Immature natural killer cell (primary cell): ENCODE measurements at regions not wholly inside any gene's neighbourhood (a gene's known extent, or its start where the extent isn't known, plus 50 kb on each side); places are given as distances from the start of the nearest gene placed in this dataset.
"Not testable (repeated sequence)": the region's sequence is repeated elsewhere in the genome, so short reads cannot be mapped to it uniquely, and the experiment has no call there.

ENCODE experiments used
- DNase-seq, 3 donors: peaks; one replicate each; pipeline ENCODE4 v3.0.0; 2022; ENCODE audit warnings: mixed read lengths in 1 of 3
- H3K27ac Mint-ChIP-seq, 6 donors: one replicate each; pipeline ENCODE4 v1.8.0; 2020; ENCODE audit warnings: mixed read lengths in 6 of 6, mild to moderate bottlenecking in 5 of 6, inconsistent platforms in 4 of 6, moderate library complexity in 3 of 6
- H3K27me3 Mint-ChIP-seq, 3 donors: one replicate each; pipeline ENCODE4 v1.8.0; 2020 to 2021; ENCODE audit warnings: low read depth in 3 of 3, mild to moderate bottlenecking in 3 of 3, mixed read lengths in 3 of 3, moderate library complexity in 3 of 3, inconsistent platforms in 1 of 3
- H3K36me3 Mint-ChIP-seq, 3 donors: one replicate each; pipeline ENCODE4 v1.8.0; 2020; ENCODE audit warnings: mixed read lengths in 3 of 3, inconsistent platforms in 2 of 3, mild to moderate bottlenecking in 2 of 3
- H3K4me1 Mint-ChIP-seq, 2 donors: one replicate each; pipeline ENCODE4 v1.8.0; 2020; ENCODE audit warnings: inconsistent platforms in 2 of 2, mild to moderate bottlenecking in 2 of 2, mixed read lengths in 2 of 2, moderate library complexity in 1 of 2
- H3K4me3 Mint-ChIP-seq, 5 donors: one replicate each; pipeline ENCODE4 v1.8.0; 2020; ENCODE audit warnings: mild to moderate bottlenecking in 5 of 5, mixed read lengths in 5 of 5, inconsistent platforms in 3 of 5, moderate library complexity in 3 of 5
- H3K9me3 Mint-ChIP-seq, 6 donors: one replicate each; pipeline ENCODE4 v1.8.0; 2020; ENCODE audit warnings: mild to moderate bottlenecking in 6 of 6, mixed read lengths in 6 of 6, inconsistent platforms in 4 of 6, moderate library complexity in 3 of 6

DNA sequence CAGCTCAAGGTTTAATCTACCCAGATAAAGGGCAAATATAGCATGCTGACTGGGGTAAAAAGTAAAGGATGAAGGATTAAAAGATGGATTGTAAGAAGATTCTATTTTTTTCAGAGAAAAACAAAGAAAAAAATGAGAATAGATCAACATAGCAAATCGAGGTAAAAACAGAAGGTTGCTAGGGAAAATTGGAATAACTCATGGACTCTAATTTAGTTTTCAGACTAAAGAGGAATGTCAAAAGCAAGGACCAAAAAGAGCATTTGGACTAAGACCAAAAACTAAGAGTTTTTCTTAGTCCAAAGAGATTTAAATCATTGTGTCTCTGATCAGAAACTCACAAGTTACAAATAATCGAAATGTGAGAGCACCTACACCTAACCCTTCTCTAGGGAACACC is 250.7 kb upstream of the PTPRD start:
- Mint-ChIP-seq H3K27ac (no peak overlapping the region), H3K36me3 (no peaks in the 10 kb centered on the region)

DNA sequence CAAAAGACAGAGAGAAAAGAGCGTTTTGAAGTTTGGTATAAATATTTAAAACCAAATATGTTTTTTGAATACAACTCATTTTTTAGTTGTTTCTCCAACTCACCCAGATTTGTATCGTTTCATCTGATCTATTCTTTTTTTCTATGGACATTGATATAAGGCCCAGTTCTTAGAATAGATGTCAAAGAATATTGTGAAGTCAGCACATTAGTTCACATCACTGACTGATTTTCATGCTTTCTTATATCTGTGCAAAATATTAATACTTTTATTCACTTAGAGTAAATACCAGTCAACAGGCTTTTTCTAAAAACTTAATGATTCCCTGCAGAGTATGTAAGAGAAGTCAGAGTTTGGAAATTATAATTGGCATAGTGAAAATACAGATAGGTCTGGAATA is 254.4 kb upstream of the PTPRD start:
- Mint-ChIP-seq H3K27ac (no peak overlapping the region), H3K27me3 (no peaks in the 10 kb centered on the region), H3K36me3 (no peaks in the 10 kb centered on the region)

More for the DNA sequence above, 250.7 kb upstream of the PTPRD start:
- Mint-ChIP-seq H3K9me3 (peaks cover 4 to 29% (median 21%) of the 10 kb centered on the region in 6 donors), H3K27me3 (peaks cover 0 to 3% (median 0%) of the 10 kb centered on the region in 3 donors), H3K4me3 (no peak overlapping the region), H3K4me1 (no peaks in the 10 kb centered on the region)
- no peak for DNase-seq

DNA sequence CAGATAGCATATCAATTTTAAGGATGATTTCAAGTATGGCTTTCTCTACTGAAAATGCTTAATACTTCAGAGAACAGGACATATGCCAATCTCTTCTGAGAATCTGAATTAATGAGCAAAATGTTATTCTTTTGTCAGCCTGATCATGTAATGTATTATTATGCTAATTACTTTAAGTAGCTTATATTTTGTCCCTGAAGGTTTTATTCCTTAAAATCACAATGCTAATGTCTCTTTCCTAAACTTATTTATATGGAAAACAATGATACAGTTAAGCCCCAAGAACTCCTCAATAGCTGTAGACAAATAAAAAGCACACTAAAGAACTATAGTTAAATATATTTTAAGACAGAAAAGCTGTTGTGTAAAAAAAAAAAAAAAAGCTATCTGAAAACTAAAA is 256.9 kb upstream of the PTPRD start:
- Mint-ChIP-seq H3K9me3 (peaks cover 7 to 56% (median 24%) of the 10 kb centered on the region in 6 donors), H3K4me3 (no peak overlapping the region), H3K4me1 (no peaks in the 10 kb centered on the region), H3K27ac (no peak overlapping the region), H3K36me3 (no peaks in the 10 kb centered on the region), H3K27me3 (no peaks in the 10 kb centered on the region)
- no peak for DNase-seq

More for the DNA sequence above, 254.4 kb upstream of the PTPRD start:
- Mint-ChIP-seq H3K4me1 (no peaks in the 10 kb centered on the region), H3K4me3 (no peak overlapping the region), H3K9me3 (peaks cover 7 to 39% (median 28%) of the 10 kb centered on the region in 6 donors)
- DNase-seq, result no peak

DNA sequence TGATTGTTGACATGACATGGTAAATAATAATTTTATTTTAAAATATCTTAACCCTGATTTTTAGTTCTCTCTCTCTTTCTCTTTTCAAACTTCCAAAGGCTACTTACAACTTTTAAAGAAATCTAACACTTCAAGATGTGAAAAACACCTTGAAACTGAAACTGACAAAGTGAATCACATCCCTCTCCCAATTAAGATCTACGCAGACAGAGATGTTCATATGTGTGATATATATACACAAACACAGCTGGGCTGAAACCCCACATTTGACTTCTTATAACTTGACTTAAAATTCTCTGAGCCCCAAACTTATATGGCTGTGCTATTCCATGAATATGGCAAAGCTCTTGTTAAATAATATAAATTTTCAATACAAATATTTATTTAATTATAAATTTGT is 261.2 kb upstream of the PTPRD start:
- DNase-seq, result no peak
- Mint-ChIP-seq H3K27ac (no peak overlapping the region), H3K4me3 (no peak overlapping the region), H3K9me3 (peaks cover 14 to 56% (median 39%) of the 10 kb centered on the region in 6 donors), H3K4me1 (no peaks in the 10 kb centered on the region), H3K27me3 (peaks cover 0 to 2% (median 0%) of the 10 kb centered on the region in 3 donors), H3K36me3 (no peaks in the 10 kb centered on the region)

DNA sequence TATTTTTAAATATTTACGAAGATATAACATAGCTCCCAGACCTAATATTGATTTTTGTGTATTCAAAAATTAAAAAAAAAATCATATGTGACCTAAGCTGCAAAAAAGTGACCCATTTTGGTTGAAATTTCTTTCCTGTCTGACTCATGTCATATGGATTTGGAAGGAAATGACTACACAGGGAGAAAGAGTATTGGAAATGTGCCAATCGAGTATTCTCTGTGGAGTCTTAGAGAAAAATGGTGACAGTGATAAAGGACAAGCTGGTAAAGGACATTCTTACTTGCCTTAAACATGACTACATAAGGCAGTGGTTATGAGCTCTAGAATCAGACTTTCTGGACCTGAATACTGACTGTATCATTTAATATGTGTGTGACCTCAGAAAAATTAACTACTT is 262.9 kb upstream of the PTPRD start:
- no peak for DNase-seq
- Mint-ChIP-seq H3K27me3 (peaks cover 0 to 2% (median 0%) of the 10 kb centered on the region in 3 donors), H3K27ac (no peak overlapping the region), H3K4me1 (no peaks in the 10 kb centered on the region), H3K4me3 (no peak overlapping the region), H3K9me3 (peaks cover 16 to 59% (median 43%) of the 10 kb centered on the region in 6 donors), H3K36me3 (peaks cover 0 to 2% (median 0%) of the 10 kb centered on the region in 3 donors)

DNA sequence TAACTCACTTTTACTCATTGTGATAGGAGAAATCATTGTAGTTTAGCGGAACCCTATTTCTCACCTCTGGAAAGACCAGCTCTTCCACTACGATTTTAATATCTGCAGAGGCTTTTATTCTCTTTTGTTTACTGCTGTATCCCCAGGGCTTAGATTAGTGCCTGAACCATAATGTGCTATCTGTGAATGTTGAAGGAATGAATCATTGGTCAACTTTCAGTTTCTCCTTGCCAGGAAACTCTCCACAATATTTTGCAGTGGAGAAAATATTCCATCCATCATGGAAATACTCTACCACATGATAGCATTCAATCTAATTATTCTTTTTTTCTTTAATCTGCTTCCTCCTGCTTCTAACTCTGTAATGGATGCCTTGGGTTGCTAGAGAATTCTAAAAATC is 263.5 kb upstream of the PTPRD start:
- DNase-seq, result no peak
- peaks cover 0 to 2% (median 0%) of the 10 kb centered on the region in 3 donors for H3K27me3 Mint-ChIP-seq
- H3K9me3 Mint-ChIP-seq, result peaks cover 16 to 59% (median 45%) of the 10 kb centered on the region in 6 donors
- H3K4me3 Mint-ChIP-seq, result no peak overlapping the region
- H3K36me3 Mint-ChIP-seq, result peaks cover 0 to 5% (median 0%) of the 10 kb centered on the region in 3 donors
- no peak overlapping the region for H3K27ac Mint-ChIP-seq
- H3K4me1 Mint-ChIP-seq, result no peaks in the 10 kb centered on the region

DNA sequence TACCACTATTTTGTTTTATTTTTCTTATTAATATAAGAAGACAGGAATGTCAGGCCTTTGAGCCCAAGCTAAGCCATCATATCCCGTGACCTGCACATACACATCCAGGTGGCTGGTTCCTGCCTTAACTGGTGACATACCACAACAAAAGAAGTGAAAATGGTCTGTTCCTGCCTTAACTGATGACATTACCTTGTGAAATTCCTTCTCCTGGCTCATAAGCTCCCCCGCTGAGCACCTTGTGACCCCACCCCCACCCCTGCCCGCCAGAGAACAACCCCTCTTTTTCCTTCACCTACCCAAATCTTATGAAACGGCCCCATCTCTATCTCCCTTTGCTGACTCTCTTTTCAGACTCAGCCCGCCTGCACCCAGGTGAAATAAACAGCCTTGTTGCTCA is 277.5 kb upstream of the PTPRD start:
- not testable (repeated sequence) for H3K27me3 Mint-ChIP-seq, H3K4me1 Mint-ChIP-seq, H3K27ac Mint-ChIP-seq, DNase-seq, H3K4me3 Mint-ChIP-seq, H3K36me3 Mint-ChIP-seq
- H3K9me3 Mint-ChIP-seq, result peaks cover 7 to 39% (median 22%) of the 10 kb centered on the region in 6 donors

DNA sequence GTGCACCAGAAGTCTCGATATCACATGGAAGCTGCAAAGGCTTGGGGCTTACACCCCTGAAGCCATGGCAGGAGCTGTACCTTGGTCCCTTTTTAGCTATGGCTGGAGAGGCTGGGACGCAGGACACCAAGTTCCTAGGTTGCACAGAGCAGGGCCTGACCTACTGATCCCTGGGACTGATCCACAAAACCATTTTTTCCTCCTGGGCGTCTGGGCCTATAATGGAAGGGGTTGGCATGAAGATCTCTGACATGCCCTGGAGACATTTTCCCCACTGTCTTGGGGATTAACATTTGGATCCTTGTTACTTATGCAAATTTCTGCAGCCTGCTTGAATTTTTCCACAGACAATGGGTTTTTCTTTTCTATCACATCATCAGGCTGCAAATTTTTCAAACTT is 286.7 kb upstream of the PTPRD start:
- Mint-ChIP-seq H3K4me1 (no peaks in the 10 kb centered on the region), H3K36me3 (no peaks in the 10 kb centered on the region), H3K27me3 (no peaks in the 10 kb centered on the region), H3K4me3 (no peak overlapping the region), H3K27ac (no peak overlapping the region), H3K9me3 (peaks cover 12 to 54% (median 39%) of the 10 kb centered on the region in 6 donors)
- no peak for DNase-seq

DNA sequence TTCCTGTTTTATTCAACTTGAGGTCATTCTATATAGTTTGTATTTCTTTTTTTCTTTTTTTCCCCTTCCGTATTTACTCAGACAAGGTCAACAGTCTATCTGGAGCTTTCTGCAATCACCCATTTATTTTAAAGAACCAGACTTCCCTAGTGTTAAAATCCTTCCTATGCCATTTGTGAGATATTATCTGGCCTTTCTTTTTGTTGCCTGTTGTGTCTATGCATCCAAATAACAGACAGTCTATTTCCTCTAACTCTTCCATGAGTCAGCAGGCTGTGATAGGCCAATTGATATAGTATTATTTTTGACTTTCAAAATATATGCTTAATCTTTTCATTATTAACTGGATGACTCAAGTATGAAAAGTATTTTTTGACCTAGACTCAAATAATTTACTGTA is 291.2 kb upstream of the PTPRD start:
- Mint-ChIP-seq H3K4me3 (no peak overlapping the region), H3K27ac (no peak overlapping the region), H3K9me3 (peaks cover 13 to 49% (median 38%) of the 10 kb centered on the region in 6 donors)

DNA sequence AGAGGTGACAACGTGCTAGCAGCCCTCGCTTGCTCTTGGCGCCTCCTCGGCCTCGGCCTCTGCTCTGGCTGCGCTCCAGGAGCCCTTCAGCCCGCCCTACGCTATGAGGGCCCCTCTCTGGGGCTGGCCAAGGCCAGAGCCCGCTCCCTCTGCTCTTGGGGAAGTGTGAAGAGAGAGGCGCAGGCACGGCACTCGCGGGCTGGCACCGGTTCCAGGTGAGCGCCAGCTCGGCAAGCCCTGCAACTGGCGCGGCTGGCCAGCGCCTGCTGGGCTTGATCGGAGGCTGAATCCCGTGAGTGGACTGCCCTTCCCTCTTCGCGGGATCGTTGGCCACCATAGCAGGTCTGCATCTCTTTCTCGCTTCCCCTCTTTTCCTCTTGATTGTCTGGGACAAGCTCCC is 298.0 kb upstream of the PTPRD start:
- Mint-ChIP-seq H3K4me3 (no peak overlapping the region), H3K27me3 (peaks cover 0 to 3% (median 0%) of the 10 kb centered on the region in 3 donors), H3K4me1 (no peaks in the 10 kb centered on the region), H3K9me3 (peaks cover 18 to 58% (median 31%) of the 10 kb centered on the region in 6 donors), H3K27ac (no peak overlapping the region), H3K36me3 (peaks cover 0 to 4% (median 0%) of the 10 kb centered on the region in 3 donors)
- no peak for DNase-seq

More for the DNA sequence above, 291.2 kb upstream of the PTPRD start:
- DNase-seq, result no peak
- Mint-ChIP-seq H3K27me3 (no peaks in the 10 kb centered on the region), H3K36me3 (no peaks in the 10 kb centered on the region), H3K4me1 (no peaks in the 10 kb centered on the region)

DNA sequence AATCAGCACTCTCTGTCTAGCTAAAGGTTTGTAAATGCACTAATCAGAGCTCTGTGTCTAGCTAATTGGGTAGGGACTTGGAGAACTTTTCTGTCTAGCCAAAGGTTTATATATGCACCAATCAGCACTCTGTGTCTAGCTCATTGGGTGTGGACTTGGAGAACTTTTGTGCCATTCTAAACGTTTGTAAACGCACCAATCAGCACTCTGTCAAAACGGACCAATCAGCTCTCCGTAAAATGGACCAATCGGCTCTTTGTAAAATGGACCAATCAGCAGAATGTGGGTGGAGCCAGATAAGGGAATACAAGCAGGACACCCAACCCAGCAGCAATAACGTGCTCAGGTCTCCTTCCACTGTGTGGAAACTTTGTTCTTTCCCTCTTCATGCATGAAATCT is 298.6 kb upstream of the PTPRD start:
- no peak overlapping the region for H3K4me3 Mint-ChIP-seq
- DNase-seq, result no peak
- peaks cover 18 to 57% (median 30%) of the 10 kb centered on the region in 6 donors for H3K9me3 Mint-ChIP-seq
- no peak overlapping the region for H3K27ac Mint-ChIP-seq
- H3K36me3 Mint-ChIP-seq, result peaks cover 0 to 4% (median 0%) of the 10 kb centered on the region in 3 donors
- no peaks in the 10 kb centered on the region for H3K4me1 Mint-ChIP-seq
- H3K27me3 Mint-ChIP-seq, result peaks cover 0 to 3% (median 0%) of the 10 kb centered on the region in 3 donors

DNA sequence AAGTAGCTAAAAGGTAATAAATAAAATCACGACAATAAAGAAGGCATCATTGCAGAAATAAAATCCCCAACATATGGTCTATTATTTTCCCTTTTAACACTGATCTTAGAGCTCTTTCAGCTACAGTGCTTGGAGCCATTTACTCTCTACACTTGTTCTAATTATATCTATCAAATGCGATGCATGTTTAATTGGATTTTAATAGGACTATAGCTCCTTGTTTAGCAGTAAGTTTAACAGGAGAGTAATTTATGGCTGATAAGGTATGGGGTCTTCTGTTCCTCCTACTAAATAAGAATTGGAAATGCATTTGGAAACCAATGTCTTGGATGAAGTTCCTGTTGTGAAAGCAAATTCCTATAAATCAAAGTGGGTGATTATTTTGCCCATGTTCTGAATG is 304.2 kb upstream of the PTPRD start:
- H3K4me3 Mint-ChIP-seq, result no peak overlapping the region
- H3K9me3 Mint-ChIP-seq, result peaks cover 6 to 44% (median 22%) of the 10 kb centered on the region in 6 donors
- DNase-seq, result no peak
- no peaks in the 10 kb centered on the region for H3K4me1 Mint-ChIP-seq
- H3K27ac Mint-ChIP-seq, result no peak overlapping the region
- peaks cover 0 to 3% (median 0%) of the 10 kb centered on the region in 3 donors for H3K27me3 Mint-ChIP-seq
- peaks cover 0 to 4% (median 3%) of the 10 kb centered on the region in 3 donors for H3K36me3 Mint-ChIP-seq

DNA sequence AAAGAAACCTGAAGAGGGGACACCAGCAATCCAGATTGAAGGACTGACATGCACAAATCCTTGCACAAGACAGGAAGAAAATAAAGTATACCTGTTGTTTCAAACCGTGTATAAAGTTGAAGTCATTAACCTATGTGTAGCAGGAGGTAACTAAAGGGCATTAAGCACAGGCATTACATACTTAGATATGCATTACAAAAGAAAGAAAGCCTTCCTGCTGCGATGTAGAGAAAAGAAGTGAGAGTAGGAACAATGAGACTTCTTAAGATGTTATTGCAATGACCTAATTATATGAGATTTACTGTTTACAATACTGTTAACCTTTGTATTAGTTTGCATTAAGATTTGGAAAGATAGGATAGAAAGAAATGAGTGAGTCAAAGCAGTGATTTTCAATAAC is 308.9 kb upstream of the PTPRD start:
- Mint-ChIP-seq H3K4me1 (no peaks in the 10 kb centered on the region), H3K27me3 (peaks cover 0 to 2% (median 2%) of the 10 kb centered on the region in 3 donors), H3K27ac (no peak overlapping the region), H3K4me3 (no peak overlapping the region), H3K36me3 (peaks cover 0 to 3% (median 0%) of the 10 kb centered on the region in 3 donors), H3K9me3 (peaks cover 13 to 58% (median 25%) of the 10 kb centered on the region in 6 donors)
- DNase-seq, result no peak

DNA sequence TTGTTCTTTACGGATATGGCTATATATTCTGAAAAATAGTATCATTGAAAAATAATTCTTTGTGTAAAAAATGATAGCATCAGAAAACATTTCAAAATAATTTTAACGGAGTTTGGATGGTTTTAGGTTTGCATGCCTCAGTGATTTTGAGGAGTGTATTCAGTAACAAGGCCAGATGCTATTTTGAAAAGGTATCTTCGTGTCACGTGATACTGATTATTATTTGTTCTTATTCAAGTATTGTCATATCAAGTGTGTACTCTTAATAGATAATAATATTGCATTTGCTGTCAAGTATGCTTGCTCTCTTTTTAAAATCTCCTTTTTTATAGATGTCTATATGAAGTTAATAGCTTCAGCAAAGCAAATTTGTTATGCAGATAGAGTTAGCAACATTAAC is 313.1 kb upstream of the PTPRD start:
- no peak for DNase-seq
- Mint-ChIP-seq H3K27me3 (peaks cover 0 to 2% (median 2%) of the 10 kb centered on the region in 3 donors), H3K4me1 (no peaks in the 10 kb centered on the region), H3K9me3 (peaks cover 11 to 54% (median 25%) of the 10 kb centered on the region in 6 donors), H3K27ac (no peak overlapping the region), H3K36me3 (peaks cover 0 to 3% (median 0%) of the 10 kb centered on the region in 3 donors), H3K4me3 (no peak overlapping the region)

DNA sequence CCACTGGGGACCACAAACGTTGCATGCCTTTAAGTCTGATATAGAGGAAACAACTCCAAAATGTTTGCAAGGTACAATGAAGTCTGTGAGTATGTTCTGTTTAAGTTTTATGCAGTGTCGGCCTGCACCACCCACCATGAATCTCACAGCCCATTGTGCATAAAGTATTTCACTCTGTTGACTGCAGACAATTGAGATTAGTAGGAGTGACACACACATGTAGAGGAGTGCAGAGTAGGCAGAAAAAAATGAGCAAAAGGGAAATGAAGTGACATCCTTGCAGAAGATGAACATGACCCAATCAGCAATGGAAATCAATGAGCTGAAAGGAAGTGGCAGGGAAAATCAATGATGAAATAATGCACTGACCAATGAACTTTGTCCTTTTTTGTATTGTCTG is 315.6 kb upstream of the PTPRD start:
- Mint-ChIP-seq H3K9me3 (peaks cover 10 to 54% (median 24%) of the 10 kb centered on the region in 6 donors), H3K27me3 (peaks cover 0 to 2% (median 2%) of the 10 kb centered on the region in 3 donors), H3K27ac (no peak overlapping the region), H3K4me3 (no peak overlapping the region), H3K36me3 (no peaks in the 10 kb centered on the region), H3K4me1 (no peaks in the 10 kb centered on the region)
- no peak for DNase-seq
